ENCODE measurements at regions not wholly inside any gene's neighbourhood (a gene's known extent, or its start where the extent isn't known, plus 50 kb on each side); places are given as distances from the start of the nearest gene placed in this dataset.

DNA sequence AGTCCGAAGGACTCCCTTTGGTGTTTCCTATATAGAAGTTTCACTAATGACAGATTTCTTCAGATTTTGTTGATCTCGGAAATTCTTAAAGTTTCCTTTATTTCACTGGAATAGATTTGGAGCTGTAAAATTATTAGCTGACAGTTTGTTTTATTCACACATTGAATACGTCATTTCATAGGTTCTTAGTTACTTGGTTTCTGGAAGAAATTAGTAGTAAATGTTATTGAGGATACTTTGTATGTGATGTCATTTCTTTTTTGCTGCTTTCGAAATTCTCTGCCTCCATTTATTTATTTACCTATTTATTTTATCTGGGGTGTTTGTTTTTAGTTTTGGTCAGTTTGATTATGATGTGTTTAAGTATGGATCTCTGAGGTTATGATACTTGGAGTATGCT, 1205.9 kb upstream of the GYPC start:
- TF ChIP-seq ZNF251 (CRISPR knock-in tag; IDR thresholded peaks at IDR 0.05) (no peak), FOXK1 (CRISPR knock-in tag; IDR thresholded peaks at IDR 0.05; ENCODE audit: borderline replicate concordance, low read depth) (no peak), HNRNPK (IDR thresholded peaks at IDR 0.05; ENCODE audit: low read depth, low read length, poor library complexity, severe bottlenecking) (no peak), KLF16 (CRISPR knock-in tag; IDR thresholded peaks at IDR 0.05) (no peak), YEATS4 (CRISPR knock-in tag; IDR thresholded peaks at IDR 0.05; ENCODE audit: borderline replicate concordance) (no peak), ZNF138 (CRISPR knock-in tag; IDR thresholded peaks at IDR 0.05; ENCODE audit: low read depth) (no peak), ZBTB21 (CRISPR knock-in tag; IDR thresholded peaks at IDR 0.05) (no peak), JUND (CRISPR knock-in tag; IDR thresholded peaks at IDR 0.05) (no peak), RBFOX2 (IDR thresholded peaks at IDR 0.05; ENCODE audit: low read depth, low read length) (no peak), CHD4 (IDR thresholded peaks at IDR 0.05; ENCODE audit: borderline replicate concordance, low read length) (no peak)
- TF ChIP-seq, protein P1, sequence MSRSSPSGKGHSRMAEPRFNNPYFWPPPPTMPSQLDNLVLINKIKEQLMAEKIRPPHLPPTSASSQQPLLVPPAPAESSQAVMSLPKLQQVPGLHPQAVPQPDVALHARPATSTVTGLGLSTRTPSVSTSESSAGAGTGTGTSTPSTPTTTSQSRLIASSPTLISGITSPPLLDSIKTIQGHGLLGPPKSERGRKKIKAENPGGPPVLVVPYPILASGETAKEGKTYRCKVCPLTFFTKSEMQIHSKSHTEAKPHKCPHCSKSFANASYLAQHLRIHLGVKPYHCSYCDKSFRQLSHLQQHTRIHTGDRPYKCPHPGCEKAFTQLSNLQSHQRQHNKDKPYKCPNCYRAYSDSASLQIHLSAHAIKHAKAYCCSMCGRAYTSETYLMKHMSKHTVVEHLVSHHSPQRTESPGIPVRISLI (CRISPR knock-in tag; IDR thresholded peaks at IDR 0.05; ENCODE audit: borderline replicate concordance), result no peak

Measured in HepG2 (cell line).